ENCODE measurements at regions not wholly inside any gene's neighbourhood (a gene's known extent, or its start where the extent isn't known, plus 50 kb on each side); places are given as distances from the start of the nearest gene placed in this dataset.

DNA sequence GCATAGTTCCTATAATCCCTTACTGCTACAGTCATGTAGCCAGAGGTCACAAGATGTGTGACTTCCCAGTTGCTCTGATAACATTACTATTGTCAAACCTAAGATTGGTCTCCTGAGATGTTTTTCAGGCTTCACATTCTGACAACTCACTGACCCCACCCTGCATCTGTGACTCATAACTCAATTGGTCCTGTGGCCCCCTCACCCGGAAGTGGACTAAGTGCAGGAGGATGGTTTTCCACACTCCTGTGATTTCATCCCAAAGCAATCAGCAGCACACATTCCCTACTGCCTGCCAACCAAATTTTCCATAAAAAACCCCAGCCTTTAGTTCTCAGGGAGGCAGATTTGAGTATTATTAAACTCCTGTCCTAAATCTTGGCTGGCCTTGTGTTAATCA, 564.9 kb upstream of the ZNF385D start:
- no peak for DNase-seq (ENCODE audit: low read depth)

DNA sequence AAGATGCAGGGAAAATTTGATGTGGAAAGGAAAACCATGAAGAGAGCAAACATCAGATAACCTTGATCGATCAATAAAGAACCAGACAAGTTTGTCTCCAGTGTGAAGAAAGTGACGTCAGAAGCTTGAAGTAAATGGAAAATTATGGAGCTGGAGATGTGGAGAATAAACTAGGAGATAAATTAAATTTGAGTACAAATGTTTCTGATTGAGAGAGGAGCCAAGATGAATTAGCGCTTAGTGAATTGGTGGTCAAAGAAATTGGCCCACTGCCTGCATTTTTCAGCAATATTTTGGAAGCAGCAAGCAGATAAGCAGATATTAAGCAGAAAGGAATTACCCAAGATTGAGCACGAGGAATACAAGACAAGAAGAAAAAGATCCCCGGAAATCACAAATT, 567.3 kb upstream of the ZNF385D start:
- no peak for DNase-seq (ENCODE audit: low read depth)

GRCh38 chr3:22319446-22319845, 568.4 kb upstream of the ZNF385D start:
- no peak for DNase-seq (ENCODE audit: low read depth)

- DNase-seq (ENCODE audit: low read depth), result no peak
Observed at GRCh38 chr3:22322861-22323260, 571.9 kb upstream of the ZNF385D start.

DNA sequence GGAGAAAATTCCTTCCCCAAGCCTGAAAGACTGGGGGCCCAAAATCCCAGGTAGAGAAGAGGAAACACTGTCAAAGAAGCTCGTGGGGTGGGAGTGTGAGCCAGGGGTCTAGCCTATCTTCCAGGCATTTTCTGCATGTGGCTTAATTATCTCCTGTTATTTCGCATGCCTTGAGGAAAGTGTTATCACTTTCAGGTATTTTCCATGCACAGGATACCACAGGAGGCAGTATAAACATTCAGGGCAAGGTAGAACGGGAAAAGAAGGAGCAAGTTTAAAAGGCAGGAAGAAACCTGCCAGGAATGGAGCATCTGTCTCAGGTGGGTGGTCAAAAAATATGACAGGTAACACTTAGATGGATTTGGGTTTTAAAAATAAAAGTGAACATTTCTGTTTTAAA, 575.3 kb upstream of the ZNF385D start:
- no peak for DNase-seq (ENCODE audit: low read depth)

GRCh38 chr3:22334996-22335395, 584.0 kb upstream of the ZNF385D start:
- DNase-seq (ENCODE audit: low read depth), result no peak

- no peak for DNase-seq (ENCODE audit: low read depth)
Observed at GRCh38 chr3:22349215-22349851, 598.3 kb upstream of the ZNF385D start.

DNA sequence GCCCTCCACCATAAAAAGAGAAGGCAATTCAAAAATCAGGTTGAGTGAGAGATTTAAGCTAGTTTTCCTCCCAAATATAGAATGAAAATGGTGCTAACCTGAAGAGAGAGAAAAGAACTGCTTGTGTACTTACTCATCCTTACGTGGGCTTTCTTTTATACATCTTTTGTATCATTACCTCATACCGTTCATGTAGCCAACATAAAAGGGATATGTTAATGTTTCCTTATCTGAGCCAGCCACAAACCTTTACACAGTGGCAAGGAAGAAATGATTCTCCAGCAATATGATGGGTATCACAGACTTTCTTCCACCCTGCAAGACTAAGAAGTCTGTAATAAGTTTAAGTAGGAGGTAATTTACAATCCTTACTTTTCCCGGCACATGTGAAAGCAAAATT, 600.8 kb upstream of the ZNF385D start:
- DNase-seq (ENCODE audit: low read depth), result no peak

GRCh38 chr3:22353126-22353525, 602.1 kb upstream of the ZNF385D start:
- no peak for DNase-seq (ENCODE audit: low read depth)

- DNase-seq (ENCODE audit: low read depth), result no peak
Observed at GRCh38 chr3:22358334-22358733, 607.3 kb upstream of the ZNF385D start.

GRCh38 chr3:22360164-22360563, 609.2 kb upstream of the ZNF385D start:
- no peak for DNase-seq (ENCODE audit: low read depth)

DNA sequence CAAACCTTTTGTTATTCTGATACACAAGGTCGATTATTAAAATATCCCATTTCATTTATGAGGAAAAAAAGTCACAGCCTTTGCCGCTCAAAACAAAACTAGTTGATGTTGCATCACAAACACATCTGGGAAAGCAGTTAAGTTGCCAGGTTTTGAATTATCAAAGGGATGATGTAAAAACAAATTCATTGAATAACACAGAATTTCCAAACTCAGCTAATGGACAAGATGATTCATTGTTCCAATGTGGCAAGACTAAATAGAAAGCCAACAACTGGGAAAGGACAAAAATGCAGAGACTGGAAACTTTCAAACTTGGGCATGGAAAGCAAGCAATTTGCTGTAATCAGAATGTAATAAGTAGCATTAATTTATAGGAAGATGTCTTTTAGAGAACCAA, 610.0 kb upstream of the ZNF385D start:
- peak; percentile 1 for DNase-seq (ENCODE audit: low read depth)

GRCh38 chr3:22361521-22361920, 610.5 kb upstream of the ZNF385D start:
- DNase-seq (ENCODE audit: low read depth), result no peak

GRCh38 chr3:22364851-22365250, 613.8 kb upstream of the ZNF385D start:
- no peak for DNase-seq (ENCODE audit: low read depth)

GRCh38 chr3:22366781-22367180, 615.8 kb upstream of the ZNF385D start:
- no peak for DNase-seq (ENCODE audit: low read depth)

- DNase-seq (ENCODE audit: low read depth), result no peak
Observed at GRCh38 chr3:22371036-22371435, 620.0 kb upstream of the ZNF385D start.

GRCh38 chr3:22371607-22372291, 620.7 kb upstream of the ZNF385D start:
- no peak for DNase-seq (ENCODE audit: low read depth)

DNA sequence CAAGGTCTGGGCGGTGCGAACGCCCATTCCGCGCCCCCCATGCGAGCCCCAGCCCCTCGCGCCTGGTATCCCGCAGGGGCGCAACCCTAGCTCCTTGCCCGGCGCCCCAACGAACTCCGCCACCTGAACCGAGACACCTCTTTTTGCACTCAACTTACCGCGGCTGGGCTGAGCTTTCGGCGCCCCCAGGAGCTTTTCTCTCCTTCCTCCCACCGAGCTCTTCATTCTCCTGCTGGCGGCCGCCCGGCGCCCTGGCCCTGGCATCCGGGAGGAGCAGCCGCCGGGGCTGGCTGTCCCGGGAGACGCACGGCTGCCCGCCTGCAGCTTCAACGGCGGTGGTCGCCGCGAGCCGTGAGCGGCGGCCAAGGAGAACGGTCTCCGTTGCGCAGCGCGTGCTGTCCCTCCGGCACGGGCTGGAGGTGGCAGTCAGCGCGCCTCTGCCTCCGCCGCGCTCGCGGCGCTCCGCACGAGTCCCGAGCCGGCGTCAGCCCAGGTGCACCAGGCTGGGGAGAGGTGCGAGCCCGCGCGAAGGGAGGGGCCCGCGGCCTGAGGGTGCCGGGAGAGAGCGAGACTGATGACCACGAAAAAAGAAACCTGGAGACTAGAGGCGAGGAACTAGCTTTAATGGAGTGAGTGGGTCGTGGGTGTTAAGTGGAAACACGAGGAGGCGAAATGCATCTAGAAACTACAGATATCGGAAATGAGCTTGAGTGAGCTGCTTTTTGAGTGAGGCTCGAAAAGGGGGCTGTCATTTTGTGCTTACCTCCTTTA, 621.5 kb upstream of the ZNF385D start:
- no peak for DNase-seq (ENCODE audit: low read depth)

DNA sequence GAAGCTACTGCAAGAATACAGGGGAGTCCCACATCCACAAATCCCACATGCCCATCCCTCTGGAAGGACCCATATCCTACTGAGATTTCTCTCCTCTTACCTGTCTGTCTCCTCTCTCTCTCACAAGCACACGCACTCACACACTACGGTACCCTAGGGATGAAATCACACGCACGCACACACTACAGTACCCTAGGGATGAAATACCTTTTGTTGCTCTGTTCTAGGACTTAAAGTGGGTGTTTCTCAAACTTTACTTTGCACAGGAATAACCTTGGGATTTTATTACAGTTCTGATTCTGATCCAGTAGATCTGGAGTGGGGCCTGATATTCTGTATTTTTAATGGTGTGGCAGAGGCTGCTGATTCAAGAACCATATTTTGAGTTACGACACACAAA, 622.2 kb upstream of the ZNF385D start:
- DNase-seq (ENCODE audit: low read depth), result no peak

GRCh38 chr3:22373827-22374226, 622.8 kb upstream of the ZNF385D start:
- DNase-seq (ENCODE audit: low read depth), result no peak

DNA sequence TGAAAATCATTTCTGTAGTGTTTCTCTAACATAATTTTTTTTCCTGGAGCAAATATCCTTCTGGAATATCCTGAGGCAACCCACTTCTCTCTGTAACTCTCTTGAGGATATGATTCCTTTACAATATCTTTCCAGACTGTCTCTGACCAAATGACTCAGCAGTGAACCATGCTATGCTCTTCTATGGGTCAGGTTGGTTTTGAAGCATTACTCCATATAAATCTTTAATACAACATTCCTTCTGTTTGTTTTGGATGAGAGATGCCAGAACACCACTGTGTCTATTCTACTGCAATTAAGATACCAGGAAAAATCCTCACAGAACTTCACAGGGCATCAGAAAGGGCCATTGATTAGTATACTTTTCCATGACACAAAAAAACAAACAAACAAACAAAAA, 626.4 kb upstream of the ZNF385D start:
- peak; percentile 7 for DNase-seq (ENCODE audit: low read depth)

DNA sequence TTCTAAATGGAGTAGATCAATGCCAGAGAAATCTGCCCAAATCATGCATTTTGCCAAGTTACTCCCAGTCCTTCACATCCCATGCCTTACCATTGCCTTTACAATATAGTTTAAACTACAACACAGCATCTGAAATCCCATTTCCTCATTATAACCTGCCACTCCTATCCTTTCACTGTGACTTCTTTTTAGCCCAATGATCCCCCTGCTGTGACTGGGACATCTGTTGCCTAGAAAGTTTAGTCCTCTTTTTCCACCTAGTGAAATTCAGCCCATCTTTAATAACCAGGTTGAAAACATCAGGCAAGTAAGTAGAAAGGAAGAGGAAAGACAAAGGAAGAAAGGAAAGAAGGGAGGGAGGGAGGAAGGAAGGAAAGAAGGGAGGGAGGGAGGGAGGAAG, 627.9 kb upstream of the ZNF385D start:
- DNase-seq (ENCODE audit: low read depth), result no peak

- DNase-seq (ENCODE audit: low read depth), result no peak
Observed at GRCh38 chr3:22380253-22380652, 629.2 kb upstream of the ZNF385D start.
